G401 (cell line): ENCODE measurements at regions not wholly inside any gene's neighbourhood (a gene's known extent, or its start where the extent isn't known, plus 50 kb on each side); places are given as distances from the start of the nearest gene placed in this dataset.

Source experiments
- DNase-seq: peaks from one replicate; pipeline ENCODE4 v3.0.0-alpha.2; 2015; ENCODE audit warnings: low spot score
- in situ Hi-C: cut with HindIII; loops from 2 replicates; pipeline ENCODE4 v1.10.0; 2016; ENCODE audit warnings: low sequenced_read_pairs, mixed read lengths

- in situ Hi-C loops, result no loop called here
- DNase-seq, result no peak
Observed at GRCh38 chr12:130090542-130090941, 71.7 kb upstream of the FZD10 start.

DNA sequence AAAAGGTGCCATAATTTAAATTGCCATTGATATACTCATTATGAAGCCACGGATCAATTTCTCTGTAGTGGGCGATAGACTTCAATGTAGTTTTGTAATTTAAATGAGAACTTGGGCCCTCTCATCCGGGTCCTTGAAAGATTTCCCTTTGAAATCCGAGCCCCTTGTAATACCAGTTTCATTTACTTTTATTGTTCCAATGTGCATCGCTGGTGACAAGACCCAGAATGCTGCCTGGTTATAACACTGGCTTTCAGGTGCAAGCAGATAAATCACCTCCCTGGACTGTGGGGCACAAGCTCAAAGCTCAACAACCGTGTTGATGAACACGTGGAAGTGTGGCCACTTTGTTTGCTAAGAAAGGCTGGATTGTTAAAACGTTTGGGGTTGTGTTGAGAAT, 68.9 kb upstream of the FZD10 start:
- no peak for DNase-seq
- in situ Hi-C loops, result no loop called here

- DNase-seq, result no peak
- in situ Hi-C loops, result no loop called here
Observed at GRCh38 chr12:130097342-130097741, 64.9 kb upstream of the FZD10 start.

DNA sequence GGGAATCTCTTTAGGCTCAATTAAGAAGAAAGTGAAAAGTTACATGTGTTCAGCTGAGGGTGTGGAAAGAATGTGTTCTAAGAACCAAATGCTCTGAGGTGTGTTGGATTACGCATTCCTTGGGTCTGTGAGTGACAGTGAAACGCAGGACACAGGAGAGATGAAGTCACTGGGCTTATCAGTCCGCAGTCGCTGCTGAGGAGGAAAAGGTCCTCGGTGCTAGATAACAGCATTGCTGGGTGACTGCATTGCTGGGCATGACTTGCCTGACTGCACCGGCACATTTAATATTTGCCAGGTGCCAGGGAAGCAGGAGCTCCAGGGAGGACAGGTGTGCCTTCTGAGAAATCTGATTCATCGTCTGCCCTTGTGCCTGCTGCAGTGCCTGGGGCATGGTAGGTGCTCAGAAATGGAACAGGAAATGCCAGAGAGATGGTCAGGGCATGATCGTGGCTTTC, 64.4 kb upstream of the FZD10 start:
- in situ Hi-C loops, result no loop called here
- DNase-seq, result peak; percentile 49

DNA sequence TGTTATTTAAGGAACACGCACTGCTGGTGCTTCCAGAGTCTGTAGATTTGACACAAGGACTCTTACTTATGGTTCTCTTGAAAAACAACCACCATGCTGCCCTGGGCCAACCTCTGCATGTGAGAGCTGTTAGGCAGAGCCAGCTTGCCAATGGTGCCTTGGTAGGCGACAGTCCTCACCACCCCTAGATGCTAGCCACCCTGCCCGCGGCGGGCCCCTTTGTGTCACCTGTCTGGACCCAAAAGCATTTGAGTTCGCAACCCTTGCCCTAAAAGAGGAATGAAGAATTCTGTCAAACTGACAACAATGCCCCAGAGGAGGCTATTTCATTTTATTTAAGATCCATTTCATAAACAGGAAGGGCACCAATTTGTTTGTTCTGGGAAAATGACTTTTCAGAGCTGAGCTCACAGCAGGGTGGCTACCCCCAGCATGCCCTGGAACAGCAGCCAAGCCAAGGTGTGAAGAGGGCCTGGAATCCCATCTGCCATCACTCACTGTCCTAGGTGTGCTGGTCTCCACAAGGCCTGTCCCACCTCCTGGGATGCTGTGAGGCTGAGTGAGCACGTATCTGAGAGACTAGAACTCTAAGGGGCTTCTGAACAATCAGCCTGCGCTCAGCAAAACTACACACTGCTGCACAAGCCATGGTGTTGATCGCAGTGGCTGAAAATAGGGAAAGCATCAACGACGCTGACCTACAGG, 63.8 kb upstream of the FZD10 start:
- peak; percentile 34 for DNase-seq
- in situ Hi-C loops, result no loop called here

DNA sequence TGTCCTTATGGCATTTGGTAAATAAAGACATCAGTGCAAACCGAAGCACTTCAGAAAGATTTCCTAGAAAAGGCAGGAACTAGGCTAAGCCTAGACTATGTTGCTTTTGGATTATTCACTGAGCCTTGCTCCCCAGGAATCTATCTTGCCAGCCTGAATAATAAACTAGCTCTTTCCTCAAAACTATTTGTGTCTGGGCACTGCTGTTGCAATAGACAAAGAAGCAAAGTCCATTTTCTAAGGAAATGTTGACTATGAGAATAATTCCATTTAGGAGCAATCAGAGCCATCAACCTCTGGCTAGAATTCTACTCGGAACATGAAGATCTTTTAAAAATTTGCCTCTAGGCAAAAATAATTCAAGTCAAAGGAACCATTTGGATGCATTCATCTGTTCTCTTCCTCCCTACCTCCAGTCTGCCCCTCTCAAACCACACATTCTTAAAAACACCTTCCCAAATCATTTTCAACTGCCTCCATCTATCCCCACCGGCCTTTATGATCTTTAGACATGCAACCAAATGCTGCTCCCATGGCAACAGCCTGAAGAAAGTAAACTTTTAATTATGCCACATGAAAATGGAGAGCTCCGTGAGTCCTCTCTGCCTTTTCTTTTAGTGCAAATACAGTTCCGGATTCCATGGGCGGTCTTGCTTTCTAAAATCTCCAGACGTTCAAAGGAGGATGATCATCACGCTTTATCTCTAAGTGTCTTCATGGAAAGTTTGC, 61.5 kb upstream of the FZD10 start:
- in situ Hi-C loops, result no loop called here

DNA sequence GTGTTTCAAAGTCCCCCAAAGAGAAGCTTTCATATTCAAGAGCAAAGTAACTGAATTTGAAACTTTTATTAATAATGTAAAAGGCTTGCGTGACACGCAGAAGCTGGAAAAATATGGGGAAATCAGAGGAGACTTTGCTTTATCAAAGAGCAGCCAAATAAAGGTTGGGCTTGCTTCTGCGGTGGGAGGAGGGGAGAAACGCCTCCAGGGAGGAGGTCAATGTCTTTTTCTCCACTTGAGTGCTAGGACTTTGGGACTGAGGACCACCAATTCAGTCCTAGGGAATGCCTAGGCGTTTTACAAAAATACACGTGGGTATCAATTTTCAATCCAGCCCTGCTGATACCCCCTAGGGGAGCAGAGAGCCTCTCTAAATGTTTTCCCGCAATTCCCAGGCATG, 60.9 kb upstream of the FZD10 start:
- DNase-seq, result no peak
- in situ Hi-C loops, result no loop called here

More for the DNA sequence above, 61.5 kb upstream of the FZD10 start:
- no peak for DNase-seq

GRCh38 chr12:130102266-130102665, 60.0 kb upstream of the FZD10 start:
- in situ Hi-C loops, result no loop called here

DNA sequence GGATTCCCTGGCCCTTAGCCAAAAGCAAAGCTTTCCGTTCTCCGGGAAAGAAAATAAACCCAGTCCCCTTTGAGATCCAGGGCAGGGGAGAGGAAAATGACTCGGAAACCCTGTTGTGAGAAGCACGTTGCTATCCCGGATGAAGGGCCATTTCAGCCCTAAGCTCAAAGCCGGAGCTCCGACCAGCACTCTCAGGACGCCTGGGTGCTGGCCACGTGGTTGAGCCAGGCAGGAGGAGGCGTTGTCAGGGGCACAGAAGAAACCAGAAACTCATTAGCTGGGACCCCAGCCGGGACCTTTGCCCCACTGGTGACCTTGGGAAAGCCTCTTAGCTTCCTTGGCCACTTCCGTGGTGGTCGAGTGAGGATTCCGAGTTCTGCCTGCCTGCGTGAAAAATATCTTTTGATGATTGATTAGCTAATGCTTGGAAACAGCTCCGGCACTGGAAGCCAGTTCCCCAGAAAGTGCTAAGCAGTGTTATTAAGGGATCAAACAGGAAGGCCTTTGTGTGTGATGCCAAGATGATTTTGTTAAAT, 57.6 kb upstream of the FZD10 start:
- DNase-seq, result no peak
- in situ Hi-C loops, result no loop called here

More at GRCh38 chr12:130102266-130102665, 60.0 kb upstream of the FZD10 start:
- no peak for DNase-seq

DNA sequence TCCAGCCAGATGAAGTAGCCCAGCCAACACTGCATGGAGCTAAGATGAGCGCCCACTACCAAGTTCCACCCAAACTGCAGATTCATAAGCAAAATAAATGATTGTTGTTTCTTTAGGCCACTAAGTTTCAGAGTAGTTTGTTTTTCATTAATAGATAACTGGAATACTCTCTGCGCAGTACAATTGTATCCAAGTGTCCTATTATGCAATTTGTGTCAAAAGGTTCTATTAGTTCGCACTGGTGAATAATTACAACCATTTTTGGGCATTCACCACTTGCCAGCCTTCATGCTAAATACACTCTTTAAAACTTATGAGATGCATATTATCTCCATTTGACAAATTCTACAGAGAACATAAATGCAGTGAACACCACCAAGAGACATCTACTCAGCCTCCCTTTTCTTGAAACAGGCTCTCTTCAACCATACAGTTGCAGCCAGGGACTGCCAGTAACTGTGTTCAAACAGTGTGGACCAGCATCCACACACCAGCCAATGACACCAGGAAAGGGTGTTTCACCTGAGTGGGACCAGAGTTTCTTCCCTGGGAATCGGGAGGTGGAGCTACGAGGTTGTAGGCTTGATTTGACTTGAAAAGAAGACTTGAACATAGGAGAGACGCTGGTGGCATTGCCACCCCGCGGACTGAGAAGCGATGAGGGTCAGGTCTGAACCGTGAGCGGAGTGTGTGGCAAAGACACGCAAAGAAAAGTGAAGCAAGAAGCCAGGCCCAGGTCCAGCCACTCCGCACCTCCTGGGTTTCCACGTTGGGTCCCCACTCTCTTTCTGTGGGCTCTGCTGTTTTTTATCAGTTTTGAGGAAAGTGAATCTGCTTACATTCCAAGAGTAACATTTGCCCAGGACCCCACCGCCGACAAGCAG, 53.0 kb upstream of the FZD10 start:
- DNase-seq, result no peak
- in situ Hi-C loops, result no loop called here

GRCh38 chr12:130110914-130111313, 51.4 kb upstream of the FZD10 start:
- in situ Hi-C loops, result no loop called here
- DNase-seq, result no peak

- in situ Hi-C loops, result no loop called here
- DNase-seq, result no peak
Observed at GRCh38 chr12:130111965-130112496, 50.2 kb upstream of the FZD10 start.
